ENCODE measurements at regions not wholly inside any gene's neighbourhood (a gene's known extent, or its start where the extent isn't known, plus 50 kb on each side); places are given as distances from the start of the nearest gene placed in this dataset.

DNA sequence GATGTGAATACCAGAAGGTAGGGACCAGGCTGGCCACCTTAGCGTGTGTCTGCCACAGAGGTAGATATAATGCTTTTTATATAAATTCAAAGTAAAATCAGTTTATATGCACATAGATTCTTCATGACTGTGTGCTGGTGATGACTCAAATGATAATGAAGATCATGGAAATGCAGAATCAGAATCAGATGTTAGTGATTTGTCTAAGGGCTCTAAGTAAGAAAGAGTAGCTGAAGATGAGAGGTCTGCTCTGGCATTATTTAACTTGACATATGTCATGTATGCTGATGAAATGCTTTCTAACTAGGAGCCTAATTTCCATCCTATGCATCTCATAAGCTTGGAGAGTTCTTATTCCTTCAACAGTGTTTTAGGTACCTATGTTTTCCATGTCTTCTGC is 50.3 kb upstream of the DPH6 start:
- DNase-seq = no peak

DNA sequence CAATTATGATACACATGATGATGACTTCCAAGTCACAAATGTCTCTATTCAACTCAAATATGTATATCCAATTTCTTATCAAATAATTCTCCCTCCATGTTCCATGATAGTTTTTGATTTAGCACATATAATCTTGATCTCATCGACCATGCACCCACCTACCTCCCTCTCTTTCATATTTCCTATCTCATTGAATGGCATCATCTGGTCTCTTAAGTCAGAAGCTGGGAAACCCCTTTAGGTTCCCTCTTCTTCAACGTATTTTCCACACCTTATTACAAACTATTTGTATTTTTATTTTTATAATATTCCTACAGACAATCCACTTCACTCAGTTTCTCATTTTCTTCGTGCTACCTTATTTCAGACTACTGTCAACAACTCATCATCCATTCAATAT is 56.9 kb upstream of the DPH6 start:
- no peak for DNase-seq

DNA sequence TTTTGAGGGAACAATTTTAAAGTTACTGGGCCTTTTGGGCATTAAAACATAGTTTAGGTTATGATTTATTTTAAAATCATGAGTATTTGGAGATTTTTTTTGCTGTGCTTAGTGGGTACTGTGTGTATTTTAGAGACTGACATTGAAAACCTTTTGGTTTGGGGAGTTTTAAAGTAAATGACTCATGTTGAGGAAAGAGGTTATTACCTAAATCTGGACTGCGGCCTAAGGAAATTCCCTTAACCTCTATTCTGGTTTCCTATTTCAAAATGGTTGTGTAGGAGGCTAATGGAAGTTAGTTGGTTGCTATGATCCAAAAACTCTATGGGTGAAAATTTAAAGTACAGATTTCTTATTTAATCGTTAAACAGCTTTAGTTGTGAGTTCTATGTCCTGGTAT is 57.3 kb upstream of the DPH6 start:
- DNase-seq = no peak

- no peak for DNase-seq
Observed at GRCh38 chr15:35603856-35604255, 57.9 kb upstream of the DPH6 start.

GRCh38 chr15:35605764-35606449 is 59.9 kb upstream of the DPH6 start:
- no peak for DNase-seq

- no peak for DNase-seq
Observed at GRCh38 chr15:35606450-35606779, 60.5 kb upstream of the DPH6 start.

- DNase-seq = no peak
Observed at GRCh38 chr15:35616498-35617271, 70.7 kb upstream of the DPH6 start.

GRCh38 chr15:35618260-35619188 is 72.6 kb upstream of the DPH6 start:
- DNase-seq = no peak

DNA sequence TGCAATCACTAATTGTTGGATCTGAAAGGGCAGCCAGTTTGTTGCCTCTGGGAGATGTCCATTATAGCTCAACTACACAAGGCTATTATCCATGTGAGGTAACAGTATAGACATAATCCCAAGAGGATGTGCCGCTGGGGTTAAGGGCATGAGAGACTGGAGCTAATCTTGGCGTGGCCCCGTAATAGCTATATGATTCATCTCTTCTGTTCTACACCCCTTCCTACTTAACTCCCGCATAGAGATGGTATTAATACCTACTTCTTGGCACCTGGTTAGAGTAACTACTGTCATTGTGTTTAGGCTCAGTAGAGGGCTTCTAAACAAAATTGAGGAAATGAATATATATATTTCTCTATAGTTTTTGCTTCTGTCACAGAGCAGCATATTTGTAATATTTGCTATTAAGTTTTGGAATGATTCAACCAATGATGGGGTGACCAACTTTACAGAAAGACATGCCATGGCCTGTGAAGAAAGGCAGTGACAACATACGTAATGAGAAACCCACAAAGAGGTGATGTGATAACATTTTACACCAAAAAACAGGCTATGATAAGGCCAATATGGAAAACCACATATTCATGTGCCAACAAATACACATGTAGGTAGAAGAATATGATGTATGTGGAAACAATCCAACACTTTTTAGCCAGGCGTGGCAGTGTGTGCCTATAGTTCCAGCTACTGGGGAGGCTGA is 76.8 kb upstream of the DPH6 start:
- DNase-seq = peak; percentile 16

GRCh38 chr15:35624881-35625280 is 78.9 kb upstream of the DPH6 start:
- DNase-seq = no peak

- DNase-seq = no peak
Observed at GRCh38 chr15:35626571-35627318, 80.8 kb upstream of the DPH6 start.

GRCh38 chr15:35627696-35628095 is 81.7 kb upstream of the DPH6 start:
- no peak for DNase-seq

DNA sequence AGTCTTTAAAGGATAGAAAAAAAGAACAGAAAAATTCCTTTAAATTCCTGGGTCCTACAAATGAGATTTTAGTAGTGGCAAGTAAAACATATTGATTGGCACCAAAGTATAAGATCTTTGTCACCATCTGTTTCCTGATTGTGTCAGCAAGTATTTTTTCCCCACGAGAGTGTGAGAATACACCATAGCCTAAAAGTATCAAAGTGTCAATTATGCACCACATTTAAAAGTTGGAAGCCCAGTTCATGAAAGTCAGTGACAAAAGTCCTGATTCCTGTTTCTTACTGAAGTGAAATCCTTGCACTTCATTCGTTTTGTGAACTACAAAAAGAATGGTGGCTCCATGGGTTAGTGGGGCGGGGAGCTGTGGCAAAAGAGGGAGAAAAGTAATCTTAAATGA is 83.8 kb upstream of the DPH6 start:
- no peak for DNase-seq

DNA sequence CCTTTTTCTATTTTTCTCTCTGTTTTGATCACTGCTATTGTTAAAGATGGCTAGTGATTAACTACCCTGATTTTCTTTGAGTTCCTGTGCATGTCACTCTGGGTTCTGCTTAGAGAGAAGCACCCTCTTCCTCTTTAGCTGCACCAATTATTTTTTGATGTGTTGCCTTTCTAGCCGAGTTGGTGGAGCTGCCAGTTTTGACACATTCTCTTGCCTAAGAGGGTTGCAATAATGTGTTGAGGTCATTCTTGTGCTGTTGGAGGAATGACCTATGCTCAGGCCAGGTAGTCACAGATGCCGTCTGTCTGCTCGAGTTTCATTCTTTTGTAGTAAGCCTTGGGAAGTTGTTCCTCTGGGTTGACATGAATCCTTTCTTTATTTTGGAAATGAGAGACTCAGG is 84.6 kb upstream of the DPH6 start:
- no peak for DNase-seq

GRCh38 chr15:35630985-35631384 is 85.0 kb upstream of the DPH6 start:
- DNase-seq = no peak

DNA sequence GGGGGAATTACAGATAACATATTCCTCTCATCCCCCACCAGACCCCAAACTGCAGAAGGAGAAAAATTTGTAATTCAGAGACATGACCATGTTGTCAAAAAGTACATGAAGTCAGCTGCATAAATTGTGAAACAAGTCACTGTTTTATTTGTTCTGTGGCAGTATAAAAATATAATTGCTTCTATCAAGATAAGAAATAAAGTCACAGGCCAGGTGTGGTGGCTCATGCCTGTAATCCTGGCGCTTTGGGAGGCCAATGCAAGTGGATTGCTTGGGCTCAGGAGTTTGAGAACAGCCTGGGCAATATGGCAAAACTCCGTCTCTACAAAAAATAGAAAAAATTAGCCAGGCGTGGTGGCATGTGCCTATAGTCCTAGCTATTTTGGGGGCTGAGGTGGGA is 87.7 kb upstream of the DPH6 start:
- no peak for DNase-seq

GRCh38 chr15:35646790-35647189 is 100.8 kb upstream of the DPH6 start:
- no peak for DNase-seq

DNA sequence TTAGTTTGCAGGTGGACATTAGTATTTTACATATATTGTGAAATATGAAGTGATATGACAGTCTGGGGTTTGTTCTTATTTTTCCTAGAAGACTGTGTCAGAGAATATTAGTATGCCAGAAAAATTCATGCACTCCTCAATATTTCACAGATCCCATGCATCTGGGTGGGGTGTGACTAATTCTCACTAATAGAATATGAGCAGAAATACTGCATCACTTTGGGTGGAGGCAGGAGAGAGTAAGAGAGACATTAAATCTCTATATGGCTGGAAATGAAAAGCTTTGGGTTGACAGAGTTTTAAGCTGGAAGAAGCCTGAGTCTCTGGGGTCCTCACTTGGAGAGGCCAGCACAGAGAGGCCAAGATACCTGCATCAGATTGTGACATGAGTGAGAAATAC is 101.3 kb upstream of the DPH6 start:
- no peak for DNase-seq

DNA sequence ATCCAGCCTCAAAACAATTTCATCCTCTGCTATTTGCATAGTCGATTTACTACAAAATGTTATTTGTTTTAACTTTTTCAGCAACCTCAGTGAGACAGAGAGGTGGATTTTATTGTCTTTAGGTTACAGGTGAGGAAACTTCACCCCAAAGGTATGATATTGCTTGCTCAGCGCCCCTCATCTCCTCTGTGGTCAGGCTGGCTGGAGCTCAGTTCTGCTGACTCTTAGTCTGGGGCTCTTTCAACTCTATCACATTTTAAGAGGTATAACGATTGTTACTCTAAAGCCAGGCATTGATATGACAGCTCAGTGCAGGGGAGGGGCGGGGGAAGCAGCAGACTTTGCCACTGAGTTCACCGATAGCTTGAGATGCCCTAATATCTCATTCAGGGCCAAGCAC is 103.0 kb upstream of the DPH6 start:
- no peak for DNase-seq

DNA sequence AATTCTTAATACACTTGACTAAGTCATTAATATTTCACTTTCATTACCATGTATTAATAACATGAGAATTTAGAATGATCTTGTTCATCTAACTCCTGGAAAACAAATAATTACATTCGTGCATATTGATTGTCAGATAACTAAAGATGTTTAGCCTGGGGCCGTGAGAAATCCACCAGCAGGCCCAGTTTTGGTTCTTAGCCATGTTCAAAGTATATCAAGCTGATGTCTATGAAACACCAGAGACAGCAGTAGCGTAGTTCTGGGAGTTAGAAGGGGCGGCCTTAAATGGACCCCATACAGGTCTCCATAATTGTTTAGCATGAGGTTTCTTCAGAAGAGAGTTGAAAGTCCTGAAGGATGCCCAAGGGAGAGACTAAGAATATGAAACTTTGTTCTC is 103.6 kb upstream of the DPH6 start:
- no peak for DNase-seq

GRCh38 chr15:35654332-35654731 is 108.4 kb upstream of the DPH6 start:
- DNase-seq = no peak

DNA sequence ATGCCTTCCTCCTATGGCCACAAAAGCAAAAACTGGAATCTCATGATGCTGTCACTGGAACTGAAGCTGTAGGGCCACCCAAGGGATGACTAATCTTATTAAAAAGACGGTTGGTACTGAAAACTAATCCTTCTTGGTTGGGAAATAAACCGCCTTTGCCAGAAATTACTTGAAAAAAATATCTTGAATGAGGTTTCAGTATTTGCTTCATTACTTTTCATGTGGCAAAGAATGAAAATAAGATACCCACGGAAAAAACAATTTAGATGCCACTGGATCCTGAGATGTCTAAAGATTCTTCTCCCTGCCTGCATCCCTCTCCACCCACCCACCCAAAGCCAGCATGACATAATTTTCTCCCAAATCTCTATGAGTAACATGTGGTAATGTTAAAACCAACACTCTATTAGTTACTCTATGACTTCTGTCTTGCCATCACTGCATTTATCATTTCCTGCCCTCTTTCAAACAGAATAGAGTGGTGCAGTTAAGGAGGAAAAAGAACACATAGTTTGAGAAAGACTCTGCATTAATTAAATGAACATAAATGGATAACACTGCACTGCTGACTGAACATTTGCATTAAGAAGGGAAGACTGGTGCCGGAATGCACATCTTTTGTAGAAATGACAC is 111.8 kb upstream of the DPH6 start:
- DNase-seq = peak; percentile 28

Data from NCI-H82 (cell line).